Neural crest cell (in vitro differentiated cells): ENCODE measurements at regions not wholly inside any gene's neighbourhood (a gene's known extent, or its start where the extent isn't known, plus 50 kb on each side); places are given as distances from the start of the nearest gene placed in this dataset.

Experiments
- DNase-seq: peaks from one replicate; pipeline ENCODE4 v3.0.0; 2021; ENCODE audit warnings: low read depth, mixed read lengths, low spot score
- H3K27ac Mint-ChIP-seq: one replicate; pipeline ENCODE4 v1.8.0; 2021; ENCODE audit warnings: mild to moderate bottlenecking, mixed read lengths; ENCODE audit not compliant: unreplicated experiment
- H3K27me3 Mint-ChIP-seq: 2 replicates; pipeline ENCODE4 v1.8.0; 2021; ENCODE audit warnings: low read depth, mild to moderate bottlenecking, mixed read lengths
- H3K36me3 Mint-ChIP-seq: 2 replicates; pipeline ENCODE4 v1.8.0; 2021; ENCODE audit warnings: low read depth, mild to moderate bottlenecking, mixed read lengths
- H3K4me1 Mint-ChIP-seq: 2 replicates; pipeline ENCODE4 v1.8.0; 2021; ENCODE audit warnings: mixed read lengths
- H3K4me3 Mint-ChIP-seq: one replicate; pipeline ENCODE4 v1.8.0; 2021; ENCODE audit warnings: mild to moderate bottlenecking, mixed read lengths
- H3K9me3 Mint-ChIP-seq: 2 replicates; pipeline ENCODE4 v1.8.0; 2021; ENCODE audit warnings: mixed read lengths
- CTCF ChIP-seq: fragments of 200-600 bp; sonication (generic); conservative IDR thresholded peaks from 2 replicates; pipeline ENCODE4 v1.5.0; 2021; ENCODE audit warnings: antibody characterized with exemption, mild to moderate bottlenecking

GRCh38 chr5:12292610-12293204, 388.5 kb upstream of the CTNND2 start:
- DNase-seq = no peak
- Mint-ChIP-seq H3K4me3 (no peak overlapping the region), H3K36me3 (peaks cover 10% of the 10 kb centered on the region)

GRCh38 chr5:12284604-12285003, 380.4 kb upstream of the CTNND2 start:
- no peak for DNase-seq
- H3K27me3 Mint-ChIP-seq = no peaks in the 10 kb centered on the region
- TF ChIP-seq CTCF = no peak
- no peak overlapping the region for H3K27ac Mint-ChIP-seq
- peaks cover 4% of the 10 kb centered on the region for H3K9me3 Mint-ChIP-seq
- no peak overlapping the region for H3K4me3 Mint-ChIP-seq
- no peaks in the 10 kb centered on the region for H3K36me3 Mint-ChIP-seq
- H3K4me1 Mint-ChIP-seq = no peaks in the 10 kb centered on the region

More at GRCh38 chr5:12292610-12293204, 388.5 kb upstream of the CTNND2 start:
- no peaks in the 10 kb centered on the region for H3K27me3 Mint-ChIP-seq
- H3K9me3 Mint-ChIP-seq = peaks cover 16% of the 10 kb centered on the region
- TF ChIP-seq CTCF = peak; percentile 64
- no peak overlapping the region for H3K27ac Mint-ChIP-seq
- H3K4me1 Mint-ChIP-seq = no peaks in the 10 kb centered on the region

GRCh38 chr5:12277504-12278192, 373.4 kb upstream of the CTNND2 start:
- Mint-ChIP-seq H3K9me3 (no peaks in the 10 kb centered on the region), H3K36me3 (no peaks in the 10 kb centered on the region), H3K27ac (no peak overlapping the region), H3K27me3 (no peaks in the 10 kb centered on the region), H3K4me3 (no peak overlapping the region), H3K4me1 (no peaks in the 10 kb centered on the region)
- TF ChIP-seq CTCF = no peak
- DNase-seq = no peak

DNA sequence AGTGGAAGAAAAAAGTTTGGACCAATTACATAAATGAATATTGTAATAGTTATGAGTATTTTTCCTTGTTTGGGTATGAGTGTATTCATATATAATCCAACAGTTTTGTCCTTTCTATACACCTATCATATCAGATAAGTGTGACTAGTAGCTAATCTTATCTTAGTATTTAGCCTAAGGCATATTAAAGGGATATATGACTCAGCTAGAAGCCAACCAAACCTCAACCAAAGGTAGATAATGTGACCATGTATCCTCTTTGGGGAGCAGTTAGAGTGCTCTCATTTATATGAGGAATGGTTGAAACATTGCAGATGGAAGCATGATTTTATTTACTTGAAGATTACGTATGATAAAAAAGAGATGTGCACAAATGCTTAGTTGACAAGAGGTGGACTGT, 370.0 kb upstream of the CTNND2 start:
- Mint-ChIP-seq H3K36me3 (no peaks in the 10 kb centered on the region), H3K4me1 (no peaks in the 10 kb centered on the region)
- DNase-seq = no peak

DNA sequence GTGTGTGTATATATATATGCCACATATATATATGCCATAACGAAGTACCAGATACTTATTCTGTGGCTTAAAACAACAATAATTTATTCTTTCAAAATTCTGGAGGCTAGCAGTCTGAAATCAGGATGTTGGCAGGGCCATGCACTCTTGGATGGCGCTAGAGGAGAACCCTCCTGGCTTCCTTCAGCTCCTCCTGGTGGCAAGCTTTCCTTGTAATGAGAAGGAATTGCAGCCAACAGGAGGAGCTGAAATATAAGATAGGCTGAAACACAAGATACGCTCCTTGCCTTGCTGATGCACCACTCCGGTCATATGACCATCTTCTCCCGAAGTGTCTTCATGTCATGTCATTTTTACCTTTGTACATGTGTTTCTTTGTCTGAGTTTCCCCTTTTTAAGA, 368.1 kb upstream of the CTNND2 start:
- no peak overlapping the region for H3K4me3 Mint-ChIP-seq
- no peaks in the 10 kb centered on the region for H3K27me3 Mint-ChIP-seq
- TF ChIP-seq CTCF = peak; percentile 19
- no peak overlapping the region for H3K27ac Mint-ChIP-seq
- H3K4me1 Mint-ChIP-seq = no peaks in the 10 kb centered on the region
- DNase-seq = no peak
- no peaks in the 10 kb centered on the region for H3K9me3 Mint-ChIP-seq
- no peaks in the 10 kb centered on the region for H3K36me3 Mint-ChIP-seq

More for the DNA sequence above, 370.0 kb upstream of the CTNND2 start:
- Mint-ChIP-seq H3K4me3 (no peak overlapping the region), H3K27ac (no peak overlapping the region), H3K27me3 (no peaks in the 10 kb centered on the region), H3K9me3 (no peaks in the 10 kb centered on the region)
- TF ChIP-seq CTCF = no peak
